Vagina (tissue), 2 donors: ENCODE measurements at regions not wholly inside any gene's neighbourhood (a gene's known extent, or its start where the extent isn't known, plus 50 kb on each side); places are given as distances from the start of the nearest gene placed in this dataset.

Experiments
- DNase-seq, 2 donors: peaks; one replicate each; pipeline ENCODE4 v3.0.0-alpha.2; 2017; ENCODE audit errors: extremely low spot score in 2 of 2
- H3K27ac ChIP-seq: fragments of 200-600 bp; sonication (generic); one replicate; pipeline ENCODE4 v1.5.1; 2019
- H3K27me3 ChIP-seq: fragments of 200-600 bp; sonication (generic); one replicate; pipeline ENCODE4 v1.5.1; 2019
- H3K36me3 ChIP-seq, 2 donors: fragments of 200-600 bp; sonication (generic); one replicate each; pipeline ENCODE4 v1.5.1; 2017 to 2019
- H3K4me1 ChIP-seq: fragments of 200-600 bp; sonication (generic); one replicate; pipeline ENCODE4 v1.5.1; 2019
- H3K4me3 ChIP-seq, 2 donors: fragments of 200-600 bp; sonication (generic); 1 replicate in 1 of 2; 2 replicates in 1 of 2; pipeline ENCODE4 v1.5.1; 2016 to 2019
- H3K9me3 ChIP-seq: fragments of 200-600 bp; sonication (generic); one replicate; pipeline ENCODE4 v1.5.1; 2019
- POLR2A ChIP-seq, 2 donors: fragments of 450-650 bp; IDR thresholded peaks; one replicate each; pipeline ENCODE4 v1.6.1; 2017; ENCODE audit warnings: antibody characterized with exemption in 2 of 2, mild to moderate bottlenecking in 2 of 2, moderate library complexity in 2 of 2
- POLR2AphosphoS5 ChIP-seq, 2 donors: sonication (generic); formaldehyde crosslinking; IDR thresholded peaks; one replicate each; pipeline ENCODE4 v1.9.0; 2017; ENCODE audit warnings: antibody characterized with exemption in 2 of 2, mild to moderate bottlenecking in 2 of 2, low read depth in 1 of 2; ENCODE audit not compliant: insufficient read depth in 1 of 2
- intact Hi-C: fragments of 100-400 bp; cut with DNase I; formaldehyde crosslinking; loops from one replicate; pipeline ENCODE4 v1.15.1; 2023
- TF ChIP-seq, protein P1 (sequence below), 3 experiments: fragments of 450-650 bp in 2 of 3; fragments of 200-600 bp in 1 of 3; sonication (generic) in 1 of 3; IDR thresholded peaks; one replicate each; pipeline ENCODE4 v1.5.1; 2017 to 2019; ENCODE audit warnings: antibody characterized with exemption in 3 of 3, mild to moderate bottlenecking in 2 of 3, moderate library complexity in 2 of 3

DNA sequence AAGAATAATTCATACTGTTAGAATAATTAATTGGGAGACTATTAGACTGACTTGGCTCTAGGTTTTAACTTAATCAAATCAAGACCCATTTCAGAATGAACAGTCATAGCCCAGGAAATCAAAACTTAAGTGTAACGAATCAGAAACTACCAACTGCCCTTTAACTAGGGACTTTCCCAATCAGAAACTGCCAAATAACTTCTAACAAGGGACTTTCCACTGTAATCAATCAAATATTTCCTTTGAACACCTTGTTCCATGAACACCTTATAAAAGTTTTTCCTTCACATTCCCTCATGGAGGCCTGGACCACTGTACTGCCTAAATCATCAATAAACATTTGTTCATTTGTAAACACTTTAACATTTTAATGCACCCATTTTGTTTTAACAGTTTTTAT lies 1054.7 kb upstream of the TMPRSS15 start:
- Histone ChIP-seq H3K27ac (no peak overlapping the region), H3K9me3 (no peaks in the 10 kb centered on the region), H3K36me3 (no peaks in the 10 kb centered on the region), H3K4me3 (no peak overlapping the region), H3K27me3 (no peaks in the 10 kb centered on the region), H3K4me1 (no peaks in the 10 kb centered on the region)
- no peak for DNase-seq
- intact Hi-C loops: no loop called here
- TF ChIP-seq POLR2AphosphoS5 (IDR thresholded peaks at IDR 0.05; ENCODE audit: insufficient read depth in 1 of 2, low read depth in 1 of 2) (no peak), POLR2A (IDR thresholded peaks at IDR 0.05) (no peak)
- TF ChIP-seq, protein P1, sequence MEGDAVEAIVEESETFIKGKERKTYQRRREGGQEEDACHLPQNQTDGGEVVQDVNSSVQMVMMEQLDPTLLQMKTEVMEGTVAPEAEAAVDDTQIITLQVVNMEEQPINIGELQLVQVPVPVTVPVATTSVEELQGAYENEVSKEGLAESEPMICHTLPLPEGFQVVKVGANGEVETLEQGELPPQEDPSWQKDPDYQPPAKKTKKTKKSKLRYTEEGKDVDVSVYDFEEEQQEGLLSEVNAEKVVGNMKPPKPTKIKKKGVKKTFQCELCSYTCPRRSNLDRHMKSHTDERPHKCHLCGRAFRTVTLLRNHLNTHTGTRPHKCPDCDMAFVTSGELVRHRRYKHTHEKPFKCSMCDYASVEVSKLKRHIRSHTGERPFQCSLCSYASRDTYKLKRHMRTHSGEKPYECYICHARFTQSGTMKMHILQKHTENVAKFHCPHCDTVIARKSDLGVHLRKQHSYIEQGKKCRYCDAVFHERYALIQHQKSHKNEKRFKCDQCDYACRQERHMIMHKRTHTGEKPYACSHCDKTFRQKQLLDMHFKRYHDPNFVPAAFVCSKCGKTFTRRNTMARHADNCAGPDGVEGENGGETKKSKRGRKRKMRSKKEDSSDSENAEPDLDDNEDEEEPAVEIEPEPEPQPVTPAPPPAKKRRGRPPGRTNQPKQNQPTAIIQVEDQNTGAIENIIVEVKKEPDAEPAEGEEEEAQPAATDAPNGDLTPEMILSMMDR (IDR thresholded peaks at IDR 0.05): no peak

DNA sequence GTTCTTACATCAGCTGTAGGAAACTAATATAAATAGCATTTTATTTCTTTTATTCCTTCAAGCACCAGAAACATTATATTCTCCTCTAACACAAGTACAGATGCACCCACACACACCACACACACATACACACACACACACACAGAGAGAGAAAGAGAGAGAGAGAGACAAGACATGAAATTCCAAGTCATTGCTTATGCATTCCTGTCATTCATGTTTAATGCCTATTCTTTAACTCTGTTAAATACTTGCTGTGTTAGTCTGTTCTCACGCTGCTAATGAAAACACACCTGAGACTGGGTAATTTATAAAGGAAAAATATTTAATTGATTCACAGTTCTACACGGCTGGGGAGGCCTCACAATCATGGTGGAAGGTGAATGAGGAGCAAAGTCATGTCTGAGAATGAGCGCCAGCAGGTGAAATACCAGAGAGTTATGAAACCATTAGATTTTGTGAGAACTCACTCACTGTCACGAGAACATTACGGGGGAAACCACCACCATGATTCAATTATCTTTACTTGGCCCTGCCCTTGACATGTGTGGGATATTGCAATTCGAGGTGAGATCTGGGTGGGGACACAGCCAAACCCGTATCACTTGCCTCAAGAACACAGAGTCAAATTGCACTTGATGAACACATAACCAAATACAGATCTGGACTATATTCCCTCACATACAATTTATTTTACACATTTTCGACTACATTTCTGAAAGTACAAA lies 1058.1 kb upstream of the TMPRSS15 start:
- TF ChIP-seq, protein P1 (IDR thresholded peaks at IDR 0.05): no peak
- TF ChIP-seq POLR2A (IDR thresholded peaks at IDR 0.05) (no peak), POLR2AphosphoS5 (IDR thresholded peaks at IDR 0.05; ENCODE audit: insufficient read depth in 1 of 2, low read depth in 1 of 2) (no peak)
- Histone ChIP-seq H3K27me3 (no peaks in the 10 kb centered on the region), H3K9me3 (no peaks in the 10 kb centered on the region), H3K36me3 (no peaks in the 10 kb centered on the region), H3K4me3 (no peak overlapping the region), H3K27ac (no peak overlapping the region), H3K4me1 (no peaks in the 10 kb centered on the region)
- DNase-seq: no peak
- intact Hi-C loops: no loop called here

- DNase-seq: no peak
- Histone ChIP-seq H3K27ac (no peak overlapping the region), H3K27me3 (no peaks in the 10 kb centered on the region), H3K36me3 (no peaks in the 10 kb centered on the region), H3K9me3 (no peaks in the 10 kb centered on the region), H3K4me1 (no peaks in the 10 kb centered on the region), H3K4me3 (no peak overlapping the region)
- TF ChIP-seq POLR2AphosphoS5 (IDR thresholded peaks at IDR 0.05; ENCODE audit: insufficient read depth in 1 of 2, low read depth in 1 of 2) (no peak), POLR2A (IDR thresholded peaks at IDR 0.05) (no peak)
- TF ChIP-seq, protein P1 (IDR thresholded peaks at IDR 0.05): no peak
- intact Hi-C loops: no loop called here
Observed at GRCh38 chr21:19463966-19464365, 1060.4 kb upstream of the TMPRSS15 start.

DNA sequence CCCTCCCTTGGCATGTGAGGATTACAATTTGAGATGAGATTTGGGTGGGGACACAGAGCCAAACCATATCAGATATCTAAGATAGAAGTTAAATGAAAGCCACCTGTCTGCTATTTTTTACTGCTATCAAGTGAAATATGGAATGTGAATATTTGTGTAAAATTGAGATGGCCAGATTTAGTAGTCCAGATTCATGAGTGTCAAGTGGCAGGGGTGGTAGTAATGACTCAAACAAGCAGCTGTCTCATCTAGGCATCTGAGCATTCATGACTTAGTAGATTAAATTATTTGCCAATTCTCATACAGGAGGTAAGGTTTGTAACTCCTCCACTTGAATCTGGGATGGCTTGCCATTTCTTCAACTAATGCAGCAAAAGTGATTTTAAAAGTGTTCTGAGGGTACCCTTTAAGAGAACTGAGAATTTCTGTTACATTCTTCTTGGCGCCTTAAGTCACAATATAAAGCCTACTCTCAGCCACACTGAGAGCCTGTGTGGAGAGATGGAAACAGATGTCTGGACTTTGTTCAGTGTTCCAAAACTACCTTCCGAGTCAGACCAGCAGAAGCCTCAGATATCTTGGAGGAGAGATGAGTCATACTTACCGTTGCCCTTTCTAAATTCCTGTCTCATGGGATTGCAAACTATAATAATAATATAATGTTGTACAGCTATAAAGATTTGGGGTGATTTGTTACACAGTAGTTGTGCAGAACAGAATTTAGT lies 1065.6 kb upstream of the TMPRSS15 start:
- DNase-seq: no peak
- Histone ChIP-seq H3K27ac (no peak overlapping the region), H3K36me3 (no peaks in the 10 kb centered on the region), H3K27me3 (no peaks in the 10 kb centered on the region), H3K9me3 (no peaks in the 10 kb centered on the region), H3K4me1 (no peaks in the 10 kb centered on the region), H3K4me3 (no peak overlapping the region)
- TF ChIP-seq, protein P1 (IDR thresholded peaks at IDR 0.05): no peak
- no peak for TF ChIP-seq POLR2AphosphoS5 (IDR thresholded peaks at IDR 0.05; ENCODE audit: insufficient read depth in 1 of 2, low read depth in 1 of 2)
- TF ChIP-seq POLR2A (IDR thresholded peaks at IDR 0.05): no peak
- intact Hi-C loops: no loop called here

DNA sequence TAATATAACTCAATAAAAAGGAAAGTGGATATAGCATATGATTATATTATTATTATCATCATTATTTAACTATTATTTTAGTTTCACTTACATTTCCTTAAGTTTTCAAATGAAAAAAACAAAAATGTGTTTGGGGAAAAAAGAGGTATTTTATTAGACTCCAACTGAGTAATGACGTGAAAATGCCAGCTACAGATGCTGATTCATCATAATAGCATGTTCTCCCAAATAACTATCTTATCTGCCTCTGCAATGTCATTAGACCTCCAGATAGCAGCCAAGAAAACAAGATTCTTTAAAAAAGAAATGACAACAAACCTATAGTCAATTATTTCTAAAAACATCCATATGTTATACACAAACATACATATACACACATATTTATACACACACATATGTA lies 1071.9 kb upstream of the TMPRSS15 start:
- H3K36me3 ChIP-seq: no peaks in the 10 kb centered on the region
- TF ChIP-seq, protein P1 (IDR thresholded peaks at IDR 0.05): no peak
- TF ChIP-seq POLR2AphosphoS5 (IDR thresholded peaks at IDR 0.05; ENCODE audit: insufficient read depth in 1 of 2, low read depth in 1 of 2) (no peak), POLR2A (IDR thresholded peaks at IDR 0.05) (no peak)
- H3K4me1 ChIP-seq: no peaks in the 10 kb centered on the region
- H3K27ac ChIP-seq: no peak overlapping the region
- DNase-seq: no peak
- intact Hi-C loops: no loop called here
- no peak overlapping the region for H3K4me3 ChIP-seq
- no peaks in the 10 kb centered on the region for H3K27me3 ChIP-seq
- H3K9me3 ChIP-seq: no peaks in the 10 kb centered on the region
